OCI-LY3 (cell line): ENCODE measurements at regions not wholly inside any gene's neighbourhood (a gene's known extent, or its start where the extent isn't known, plus 50 kb on each side); places are given as distances from the start of the nearest gene placed in this dataset.

Source experiments
- H2AFZ ChIP-seq: fragments of 200-600, 300-600 bp; shearing (Covaris generic); 2 replicates; pipeline ENCODE4 v1.6.0; 2014; ENCODE audit warnings: antibody characterized with exemption, low read depth, low read length
- H3K27ac ChIP-seq: fragments of 200-600, 300-600 bp; sonication (generic); 2 replicates; pipeline ENCODE4 v1.5.1; 2014; ENCODE audit warnings: mild to moderate bottlenecking, low read length, moderate library complexity, mixed read lengths
- H3K27me3 ChIP-seq: fragments of 200-600, 300-600 bp; sonication (generic); 2 replicates; pipeline ENCODE4 v1.6.1; 2014; ENCODE audit warnings: low read depth, low read length, mixed read lengths
- H3K36me3 ChIP-seq: fragments of 200-600, 300-600 bp; sonication (generic); replicated peaks from 2 replicates; pipeline ENCODE3; 2014; ENCODE audit warnings: low read depth, low read length, mixed read lengths
- H3K4me1 ChIP-seq: fragments of 300-600, 200-600 bp; sonication (generic); 2 replicates; pipeline ENCODE4 v1.6.1; 2014; ENCODE audit warnings: low read length, mixed read lengths
- H3K4me2 ChIP-seq: fragments of 200-600, 300-600 bp; sonication (generic); 2 replicates; pipeline ENCODE4 v1.6.1; 2014; ENCODE audit warnings: low read length, mixed read lengths
- H3K4me3 ChIP-seq: fragments of 300-600, 200-600 bp; sonication (generic); 2 replicates; pipeline ENCODE4 v1.5.1; 2014; ENCODE audit warnings: antibody characterized with exemption, mild to moderate bottlenecking, low read length, moderate library complexity
- H3K79me2 ChIP-seq: fragments of 300-600, 200-600 bp; shearing (Covaris generic); 2 replicates; pipeline ENCODE4 v1.6.1; 2014; ENCODE audit warnings: mild to moderate bottlenecking, low read length, mixed read lengths
- H3K9ac ChIP-seq: fragments of 300-600, 200-600 bp; shearing (Covaris generic); 2 replicates; pipeline ENCODE4 v1.6.0; 2014; ENCODE audit warnings: mild to moderate bottlenecking, low read length, moderate library complexity
- H3K9me3 ChIP-seq: fragments of 200-600, 300-600 bp; shearing (Covaris generic); 2 replicates; pipeline ENCODE4 v1.6.1; 2014; ENCODE audit warnings: low read length, mixed read lengths; ENCODE audit not compliant: insufficient read depth
- H4K20me1 ChIP-seq: fragments of 200-600, 300-600 bp; sonication (generic); 2 replicates; pipeline ENCODE4 v1.6.1; 2016; ENCODE audit warnings: low read length, mixed read lengths; ENCODE audit not compliant: insufficient read depth
- EZH2phosphoT487 ChIP-seq: fragments of 200-600 bp; shearing (Covaris generic); IDR thresholded peaks from 2 replicates; pipeline ENCODE4 v1.6.1; 2018; ENCODE audit warnings: antibody characterized with exemption, mixed run types, low read depth
- TF ChIP-seq, protein P1 (sequence below): fragments of 200-600, 300-600 bp; sonication (generic); IDR thresholded peaks from 2 replicates; pipeline ENCODE4 v1.5.1; 2014; ENCODE audit warnings: antibody characterized with exemption, low read length, low read depth

GRCh38 chr4:24476282-24476681, 108.1 kb downstream of the DHX15 start:
- H3K36me3 ChIP-seq = no peaks in the 10 kb centered on the region
- no peak overlapping the region for H3K27ac ChIP-seq
- TF ChIP-seq EZH2phosphoT487 = no peak
- TF ChIP-seq, protein P1, sequence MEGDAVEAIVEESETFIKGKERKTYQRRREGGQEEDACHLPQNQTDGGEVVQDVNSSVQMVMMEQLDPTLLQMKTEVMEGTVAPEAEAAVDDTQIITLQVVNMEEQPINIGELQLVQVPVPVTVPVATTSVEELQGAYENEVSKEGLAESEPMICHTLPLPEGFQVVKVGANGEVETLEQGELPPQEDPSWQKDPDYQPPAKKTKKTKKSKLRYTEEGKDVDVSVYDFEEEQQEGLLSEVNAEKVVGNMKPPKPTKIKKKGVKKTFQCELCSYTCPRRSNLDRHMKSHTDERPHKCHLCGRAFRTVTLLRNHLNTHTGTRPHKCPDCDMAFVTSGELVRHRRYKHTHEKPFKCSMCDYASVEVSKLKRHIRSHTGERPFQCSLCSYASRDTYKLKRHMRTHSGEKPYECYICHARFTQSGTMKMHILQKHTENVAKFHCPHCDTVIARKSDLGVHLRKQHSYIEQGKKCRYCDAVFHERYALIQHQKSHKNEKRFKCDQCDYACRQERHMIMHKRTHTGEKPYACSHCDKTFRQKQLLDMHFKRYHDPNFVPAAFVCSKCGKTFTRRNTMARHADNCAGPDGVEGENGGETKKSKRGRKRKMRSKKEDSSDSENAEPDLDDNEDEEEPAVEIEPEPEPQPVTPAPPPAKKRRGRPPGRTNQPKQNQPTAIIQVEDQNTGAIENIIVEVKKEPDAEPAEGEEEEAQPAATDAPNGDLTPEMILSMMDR = peak; percentile 53
- peaks cover 4% of the 10 kb centered on the region for H3K27me3 ChIP-seq
- H3K9me3 ChIP-seq = no peaks in the 10 kb centered on the region
- H3K4me2 ChIP-seq = no peak overlapping the region
- no peak overlapping the region for H3K9ac ChIP-seq
- no peaks in the 10 kb centered on the region for H4K20me1 ChIP-seq
- H3K4me3 ChIP-seq = no peak overlapping the region
- 0 out of 2 replicates have a peak, but pooled peaks cover 5% of the 10 kb centered on the region for H3K4me1 ChIP-seq
- H3K79me2 ChIP-seq = no peaks in the 10 kb centered on the region
- H2AFZ ChIP-seq = no peak overlapping the region

DNA sequence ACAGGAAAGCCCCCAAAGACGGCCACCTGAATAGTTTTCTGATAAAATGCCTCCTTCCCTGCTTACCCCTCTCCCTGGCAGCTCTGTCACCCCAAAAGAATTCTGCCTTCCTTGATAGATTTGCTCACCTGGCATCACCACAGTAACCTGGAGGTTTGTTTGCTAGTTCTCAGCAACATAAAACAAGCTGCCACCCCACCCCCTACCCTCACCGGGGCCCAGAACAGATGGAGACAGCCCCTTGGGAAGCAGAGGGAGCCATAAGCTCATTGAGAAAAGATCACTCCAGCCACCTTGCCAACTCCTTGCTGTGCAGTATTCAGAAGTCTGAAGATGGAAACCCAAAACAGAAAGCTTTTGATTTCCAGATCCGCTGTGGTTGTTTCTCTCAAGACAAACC, 108.6 kb downstream of the DHX15 start:
- Histone ChIP-seq H3K4me3 (no peak overlapping the region), H3K4me1 (0 out of 2 replicates have a peak, but pooled peaks cover 5% of the 10 kb centered on the region), H3K4me2 (no peak overlapping the region), H3K27ac (no peak overlapping the region), H3K79me2 (no peaks in the 10 kb centered on the region), H3K9me3 (no peaks in the 10 kb centered on the region), H3K27me3 (peaks cover 4% of the 10 kb centered on the region), H4K20me1 (no peaks in the 10 kb centered on the region), H3K36me3 (no peaks in the 10 kb centered on the region), H2AFZ (no peak overlapping the region), H3K9ac (no peak overlapping the region)
- no peak for TF ChIP-seq EZH2phosphoT487
- TF ChIP-seq, protein P1 = no peak

DNA sequence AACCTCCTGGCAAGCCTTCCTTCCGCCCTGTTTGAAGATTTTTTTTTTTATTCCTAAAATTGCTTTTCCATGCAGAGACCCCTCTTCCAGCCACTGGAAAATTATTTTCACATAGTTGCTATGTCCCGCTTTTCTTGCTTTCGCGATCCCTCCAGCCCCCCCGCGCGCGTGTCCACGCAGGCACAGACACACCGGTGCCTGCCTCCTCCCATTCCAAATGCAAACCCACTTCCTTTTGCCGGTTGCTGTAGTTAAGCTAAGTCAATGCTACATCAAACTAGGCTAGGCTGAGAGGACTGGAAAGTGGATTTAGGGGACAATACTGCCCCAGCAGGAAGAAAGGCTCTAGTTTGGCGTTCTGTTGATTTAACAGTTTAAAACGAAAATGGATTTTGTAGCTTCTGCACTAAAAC, 111.0 kb downstream of the DHX15 start:
- Histone ChIP-seq H3K4me2 (peak overlapping the region; percentile 71), H3K27ac (no peak overlapping the region), H4K20me1 (no peaks in the 10 kb centered on the region), H3K9ac (peak overlapping the region; percentile 51), H3K4me1 (0 out of 2 replicates have a peak, but pooled peaks cover 5% of the 10 kb centered on the region), H3K36me3 (no peaks in the 10 kb centered on the region), H2AFZ (peak overlapping the region; percentile 68), H3K27me3 (no peaks in the 10 kb centered on the region), H3K79me2 (no peaks in the 10 kb centered on the region), H3K4me3 (peak overlapping the region; percentile 88), H3K9me3 (no peaks in the 10 kb centered on the region)
- TF ChIP-seq EZH2phosphoT487 = no peak
- TF ChIP-seq, protein P1 = no peak; the same call in 1 of the 2 replicates

DNA sequence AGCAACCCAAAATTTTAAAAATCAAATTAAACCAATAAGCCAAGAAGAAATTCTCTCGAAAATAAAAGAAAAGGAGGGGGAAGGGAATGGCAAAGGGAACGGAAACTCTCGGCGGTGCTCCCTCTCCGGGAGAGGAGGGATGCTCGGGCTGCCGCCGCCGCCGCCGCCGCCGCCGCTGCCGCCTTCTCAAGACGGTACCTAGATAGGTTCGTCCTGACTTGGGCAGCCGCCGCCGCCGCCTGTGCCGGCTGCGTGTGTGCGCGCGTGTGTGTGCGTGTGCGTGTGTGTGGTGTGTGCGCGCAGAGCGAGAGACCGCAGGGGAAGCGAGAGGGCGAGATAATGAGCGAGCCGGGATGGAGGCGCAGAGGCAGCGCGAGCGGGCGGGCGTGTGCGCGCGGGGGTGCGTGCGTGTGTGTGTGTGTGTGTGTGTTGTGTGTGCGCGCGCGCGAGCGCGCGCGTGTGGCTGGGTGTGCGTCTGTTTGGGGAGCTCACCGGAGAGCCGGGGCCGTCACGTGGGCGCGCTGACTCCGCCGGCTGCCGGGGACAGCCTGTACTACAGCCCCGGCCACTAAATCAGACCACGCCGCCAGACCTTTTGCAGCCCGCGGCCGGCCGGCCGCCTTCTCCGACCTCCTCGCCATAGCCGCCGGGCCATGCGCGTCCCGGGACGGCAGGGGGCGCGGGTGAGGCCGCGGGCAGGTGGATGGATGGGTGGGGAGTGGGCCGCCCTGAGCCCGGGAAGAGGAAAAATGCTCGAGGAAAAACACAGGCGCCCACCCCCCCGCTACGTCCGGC, 111.6 kb downstream of the DHX15 start:
- Histone ChIP-seq H3K4me2 (peak overlapping the region; percentile 71), H2AFZ (peak overlapping the region; percentile 68), H3K36me3 (no peaks in the 10 kb centered on the region), H3K27ac (no peak overlapping the region), H3K4me3 (peak overlapping the region; percentile 88), H4K20me1 (no peaks in the 10 kb centered on the region), H3K9ac (peak overlapping the region; percentile 51), H3K27me3 (no peaks in the 10 kb centered on the region), H3K79me2 (no peaks in the 10 kb centered on the region), H3K9me3 (no peaks in the 10 kb centered on the region), H3K4me1 (0 out of 2 replicates have a peak, but pooled peaks cover 5% of the 10 kb centered on the region)
- TF ChIP-seq EZH2phosphoT487 = no peak
- TF ChIP-seq, protein P1 = peak; percentile 56
